ENCODE measurements at regions not wholly inside any gene's neighbourhood (a gene's known extent, or its start where the extent isn't known, plus 50 kb on each side); places are given as distances from the start of the nearest gene placed in this dataset.

- H3K27ac ChIP-seq: no peak overlapping the region
- TF ChIP-seq ZFX (IDR thresholded peaks at IDR 0.05; ENCODE audit: borderline replicate concordance): no peak
Measured at GRCh38 chr22:48112687-48113521, 1350.5 kb downstream of the TBC1D22A start.

GRCh38 chr22:48106715-48107259 is 1344.3 kb downstream of the TBC1D22A start:
- TF ChIP-seq CTCF (IDR thresholded peaks at IDR 0.05) (no peak), ZFX (IDR thresholded peaks at IDR 0.05; ENCODE audit: borderline replicate concordance) (no peak)
- no peak overlapping the region for H3K27ac ChIP-seq

GRCh38 chr22:48106215-48106614 is 1343.8 kb downstream of the TBC1D22A start:
- H3K27ac ChIP-seq: no peak overlapping the region
- TF ChIP-seq CTCF (IDR thresholded peaks at IDR 0.05) (no peak), ZFX (IDR thresholded peaks at IDR 0.05; ENCODE audit: borderline replicate concordance) (no peak)

- H3K27ac ChIP-seq: no peak overlapping the region
- TF ChIP-seq CTCF (IDR thresholded peaks at IDR 0.05) (no peak), ZFX (IDR thresholded peaks at IDR 0.05; ENCODE audit: borderline replicate concordance) (no peak)
Measured at GRCh38 chr22:48105259-48105658, 1342.8 kb downstream of the TBC1D22A start.

- H3K27ac ChIP-seq: no peak overlapping the region
- TF ChIP-seq ZFX (IDR thresholded peaks at IDR 0.05; ENCODE audit: borderline replicate concordance) (no peak), CTCF (IDR thresholded peaks at IDR 0.05) (no peak)
Measured at GRCh38 chr22:48104766-48105165, 1342.3 kb downstream of the TBC1D22A start.

- TF ChIP-seq CTCF (IDR thresholded peaks at IDR 0.05): no peak
- TF ChIP-seq ZFX (IDR thresholded peaks at IDR 0.05; ENCODE audit: borderline replicate concordance): no peak
- H3K27ac ChIP-seq: no peak overlapping the region
Measured at GRCh38 chr22:48104102-48104738, 1341.8 kb downstream of the TBC1D22A start.

- no peak overlapping the region for H3K27ac ChIP-seq
- TF ChIP-seq ZFX (IDR thresholded peaks at IDR 0.05; ENCODE audit: borderline replicate concordance) (no peak), CTCF (IDR thresholded peaks at IDR 0.05) (no peak)
Measured at GRCh38 chr22:48103126-48103875, 1340.9 kb downstream of the TBC1D22A start.
